H1 (cell line): ENCODE measurements at regions not wholly inside any gene's neighbourhood (a gene's known extent, or its start where the extent isn't known, plus 50 kb on each side); places are given as distances from the start of the nearest gene placed in this dataset.

Source experiments
- CTCF ChIA-PET: fragments of 300-600 bp; sonication (Branson Sonifier 250); formaldehyde crosslinking; loops from one replicate; lab custom pipeline; 2021; ENCODE audit not compliant: partially characterized antibody; lab: Charles Lee
- POLR2A ChIA-PET: fragments of 300-600 bp; sonication (Branson Sonifier 250); formaldehyde crosslinking; loops from one replicate; lab custom pipeline; 2021; ENCODE audit warnings: inconsistent platforms; ENCODE audit not compliant: partially characterized antibody; lab: Charles Lee
- DNase-seq, 2 experiments: peaks; one replicate each; pipeline versions ENCODE4 v3.0.0 to v3.0.0-alpha.2; 2010 to 2022; ENCODE audit warnings: low spot score in 2 of 2, low read depth in 1 of 2, mixed read lengths in 1 of 2
- FAIRE-seq: peaks from 2 replicates; lab custom pipeline; 2011; peaks lifted over from hg19 to GRCh38; lab: Jason Lieb, UNC
- H2AFZ ChIP-seq: 2 replicates; pipeline ENCODE4 v1.8.1; 2012; ENCODE audit warnings: low read length, inconsistent platforms
- H2AK5ac ChIP-seq: 2 replicates; pipeline ENCODE4 v1.6.1; 2013; ENCODE audit warnings: low read depth, low read length
- H2BK120ac ChIP-seq: replicated peaks from 2 replicates; pipeline ENCODE3; 2013; ENCODE audit warnings: low read depth, low read length, inconsistent platforms
- H2BK12ac ChIP-seq: 2 replicates; pipeline ENCODE4 v1.6.1; 2013; ENCODE audit warnings: low read depth, low read length
- H2BK15ac ChIP-seq: 2 replicates; pipeline ENCODE4 v1.6.1; 2013; ENCODE audit warnings: low read length
- H2BK20ac ChIP-seq: 2 replicates; pipeline ENCODE4 v1.6.1; 2013; ENCODE audit warnings: low read length
- H2BK5ac ChIP-seq: 2 replicates; pipeline ENCODE4 v1.6.1; 2013; ENCODE audit warnings: low read depth, low read length
- H3K14ac ChIP-seq: 2 replicates; pipeline ENCODE4 v1.6.1; 2013; ENCODE audit warnings: inconsistent platforms; ENCODE audit not compliant: insufficient read length
- H3K18ac ChIP-seq: 2 replicates; pipeline ENCODE4 v1.6.1; 2013; ENCODE audit warnings: low read length; ENCODE audit errors: extremely low read depth
- H3K23ac ChIP-seq: 2 replicates; pipeline ENCODE4 v1.6.1; 2013; ENCODE audit warnings: inconsistent platforms; ENCODE audit not compliant: insufficient read length
- H3K23me2 ChIP-seq: 2 replicates; pipeline ENCODE4 v1.6.1; 2013; ENCODE audit warnings: low read depth, low read length
- H3K27ac ChIP-seq: 2 replicates; pipeline ENCODE4 v1.6.1; 2011; ENCODE audit warnings: low read depth, low read length, inconsistent platforms
- H3K27me3 ChIP-seq, 4 experiments: replicated peaks in 1 of 4; 1 replicate in 1 of 4; 2 replicates in 3 of 4; pipeline versions ENCODE4 v1.6.1 to v1.8.1; 2011 to 2013; ENCODE audit warnings: low read length in 3 of 4, mild to moderate bottlenecking in 3 of 4, inconsistent platforms in 2 of 4, mixed read lengths in 2 of 4, moderate library complexity in 1 of 4; ENCODE audit not compliant: control insufficient read depth in 3 of 4, insufficient read depth in 3 of 4; ENCODE audit errors: extremely low read depth in 1 of 4
- H3K36me3 ChIP-seq, 4 experiments: 2 replicates each; pipeline versions ENCODE4 v1.6.1 to v1.8.1; 2011 to 2013; ENCODE audit warnings: mild to moderate bottlenecking in 4 of 4, low read length in 3 of 4, moderate library complexity in 2 of 4, control low read depth in 1 of 4, inconsistent platforms in 1 of 4; ENCODE audit not compliant: insufficient read depth in 4 of 4, control insufficient read depth in 2 of 4
- H3K4ac ChIP-seq: replicated peaks from 2 replicates; pipeline ENCODE3; 2013; ENCODE audit warnings: low read length, low read depth, mixed read lengths, inconsistent platforms; ENCODE audit not compliant: insufficient read length
- H3K4me1 ChIP-seq, 4 experiments: replicated peaks in 1 of 4; 1 replicate in 1 of 4; 2 replicates in 3 of 4; pipeline versions ENCODE4 v1.6.1 to v1.8.1; 2011 to 2013; ENCODE audit warnings: low read length in 3 of 4, inconsistent platforms in 2 of 4, mixed read lengths in 1 of 4; ENCODE audit not compliant: insufficient read depth in 4 of 4, control insufficient read depth in 3 of 4
- H3K4me2 ChIP-seq, 2 experiments: 2 replicates each; pipeline versions ENCODE4 v1.6.1 to v1.8.1; 2011 to 2013; ENCODE audit warnings: low read depth in 2 of 2, low read length in 2 of 2, control low read depth in 1 of 2, inconsistent platforms in 1 of 2, mild to moderate bottlenecking in 1 of 2; ENCODE audit not compliant: insufficient read depth in 1 of 2
- H3K4me3 ChIP-seq, 4 experiments: fragments of 200-600, 300-600 bp in 1 of 4; sonication (generic), shearing (Covaris generic), sonication (Bioruptor Twin) in 1 of 4; 2 replicates each; pipeline versions ENCODE4 v1.5.1 to v1.8.1; 2011 to 2016; ENCODE audit warnings: low read length in 4 of 4, low read depth in 3 of 4, control low read depth in 2 of 4, inconsistent platforms in 2 of 4, mild to moderate bottlenecking in 2 of 4, mixed read lengths in 1 of 4, moderate library complexity in 1 of 4; ENCODE audit not compliant: insufficient read depth in 2 of 4; ENCODE audit errors: extremely low read depth in 1 of 4
- H3K56ac ChIP-seq: replicated peaks from 2 replicates; pipeline ENCODE3; 2013; ENCODE audit warnings: low read depth, mild to moderate bottlenecking, mixed read lengths, low read length, inconsistent platforms; ENCODE audit not compliant: insufficient read length
- H3K79me1 ChIP-seq: 2 replicates; pipeline ENCODE4 v1.6.1; 2013; ENCODE audit warnings: low read depth, low read length, control low read depth
- H3K79me2 ChIP-seq, 2 experiments: 2 replicates each; pipeline versions ENCODE4 v1.6.1 to v1.8.1; 2012 to 2013; ENCODE audit warnings: low read length in 2 of 2, mild to moderate bottlenecking in 2 of 2, inconsistent platforms in 1 of 2; ENCODE audit not compliant: insufficient read depth in 2 of 2, control insufficient read depth in 1 of 2
- H3K9ac ChIP-seq, 4 experiments: replicated peaks in 1 of 4; 1 replicate in 1 of 4; 2 replicates in 3 of 4; pipeline versions ENCODE4 v1.6.1 to v1.8.1; 2011 to 2013; ENCODE audit warnings: low read depth in 3 of 4, low read length in 3 of 4, control low read depth in 2 of 4, mild to moderate bottlenecking in 2 of 4, moderate library complexity in 2 of 4, inconsistent platforms in 1 of 4; ENCODE audit errors: extremely low read depth in 1 of 4
- H3K9me3 ChIP-seq, 2 experiments: 2 replicates each; pipeline versions ENCODE4 v1.6.1 to v1.8.1; 2012 to 2013; ENCODE audit warnings: mild to moderate bottlenecking in 2 of 2, moderate library complexity in 2 of 2, control low read depth in 1 of 2, inconsistent platforms in 1 of 2, low read depth in 1 of 2, low read length in 1 of 2, mixed read lengths in 1 of 2; ENCODE audit not compliant: insufficient read depth in 2 of 2
- H4K20me1 ChIP-seq, 2 experiments: replicated peaks in 1 of 2; 2 replicates each; pipeline versions ENCODE3 to v1.8.1; 2011 to 2013; ENCODE audit warnings: inconsistent platforms in 2 of 2, low read length in 2 of 2, mild to moderate bottlenecking in 1 of 2; ENCODE audit not compliant: insufficient read depth in 2 of 2, control insufficient read depth in 1 of 2
- H4K5ac ChIP-seq: 2 replicates; pipeline ENCODE4 v1.6.1; 2013; ENCODE audit warnings: low read length, low read depth, mixed read lengths, inconsistent platforms; ENCODE audit not compliant: insufficient read length
- H4K8ac ChIP-seq: 2 replicates; pipeline ENCODE4 v1.8.0; 2013; ENCODE audit warnings: mild to moderate bottlenecking, moderate library complexity, low read length, inconsistent platforms; ENCODE audit not compliant: insufficient read depth; ENCODE audit errors: extremely low read depth
- H4K91ac ChIP-seq: replicated peaks from 2 replicates; pipeline ENCODE3; 2013; ENCODE audit warnings: low read length, mixed read lengths, inconsistent platforms; ENCODE audit not compliant: insufficient read length
- CHD1 ChIP-seq: IDR thresholded peaks from 2 replicates; pipeline ENCODE4 v1.6.1; 2012; ENCODE audit warnings: low read depth, low read length, improper control_type of control experiment
- CTBP2 ChIP-seq: IDR thresholded peaks from 2 replicates; pipeline ENCODE4 v1.7.0; 2011; ENCODE audit warnings: borderline replicate concordance, mild to moderate bottlenecking, moderate library complexity, mixed read lengths, low read length; ENCODE audit not compliant: insufficient read depth, insufficient read length
- POU5F1 ChIP-seq: IDR thresholded peaks from 2 replicates; pipeline ENCODE4 v1.6.1; 2011; ENCODE audit warnings: low read depth, mild to moderate bottlenecking, low read length, moderate library complexity
- ZNF274 ChIP-seq: IDR thresholded peaks from 2 replicates; pipeline ENCODE4 v1.7.0; 2012; ENCODE audit warnings: low read length, borderline replicate concordance; ENCODE audit errors: extremely low read depth

GRCh38 chr12:59155448-59155847 is 235.1 kb upstream of the LRIG3 start:
- no peaks in the 10 kb centered on the region for H3K36me3 ChIP-seq
- H4K5ac ChIP-seq = no peak overlapping the region
- H3K14ac ChIP-seq = no peak overlapping the region
- H3K23me2 ChIP-seq = no peaks in the 10 kb centered on the region
- no peak overlapping the region for H2BK5ac ChIP-seq
- no peaks in the 10 kb centered on the region for H3K4me1 ChIP-seq
- H3K79me1 ChIP-seq = no peaks in the 10 kb centered on the region
- no peak overlapping the region for H4K91ac ChIP-seq
- H3K23ac ChIP-seq = no peak overlapping the region
- DNase-seq = no peak
- H4K20me1 ChIP-seq = no peaks in the 10 kb centered on the region
- no peak overlapping the region for H3K27ac ChIP-seq
- no peak overlapping the region for H2AFZ ChIP-seq
- H3K4ac ChIP-seq = no peak overlapping the region
- H2BK15ac ChIP-seq = no peak overlapping the region
- no peak overlapping the region for H3K4me2 ChIP-seq
- H2BK20ac ChIP-seq = no peak overlapping the region
- no peak for FAIRE-seq
- H3K9me3 ChIP-seq = peaks cover 2 to 3% of the 10 kb centered on the region in 2 experiments; a peak in 2 of 4 replicates
- CTCF ChIA-PET = interaction anchor here (0.5 to 1.1 kb wide), 2 partner anchors 8 to 21 kb away, joined by 3 to 5 read pairs; no protein-coding TSS in a partner anchor
- no peaks in the 10 kb centered on the region for H3K79me2 ChIP-seq
- H3K56ac ChIP-seq = no peak overlapping the region
- H3K9ac ChIP-seq = no peak overlapping the region
- no peaks in the 10 kb centered on the region for H3K27me3 ChIP-seq
- POLR2A ChIA-PET = no interaction called here
- H3K18ac ChIP-seq = no peak overlapping the region
- H3K4me3 ChIP-seq = no peak overlapping the region
- no peak overlapping the region for H2BK12ac ChIP-seq
- no peak overlapping the region for H2AK5ac ChIP-seq
- no peak overlapping the region for H2BK120ac ChIP-seq
- no peak overlapping the region for H4K8ac ChIP-seq
- TF ChIP-seq CTBP2 = no peak
- TF ChIP-seq POU5F1 = no peak
- peak; percentile 76; the same call in 1 of the 2 replicates for TF ChIP-seq ZNF274
- no peak for TF ChIP-seq CHD1
